Endothelial cell (in vitro differentiated cells): ENCODE measurements at regions not wholly inside any gene's neighbourhood (a gene's known extent, or its start where the extent isn't known, plus 50 kb on each side); places are given as distances from the start of the nearest gene placed in this dataset.

Experiments
- DNase-seq: peaks from one replicate; pipeline ENCODE4 v3.0.0; 2021; ENCODE audit warnings: low spot score
- H3K27ac Mint-ChIP-seq: one replicate; pipeline ENCODE4 v1.8.0; 2021; ENCODE audit warnings: mixed read lengths, inconsistent platforms; ENCODE audit not compliant: unreplicated experiment
- H3K27me3 Mint-ChIP-seq: one replicate; pipeline ENCODE4 v1.8.0; 2021; ENCODE audit warnings: mild to moderate bottlenecking, moderate library complexity, mixed read lengths, inconsistent platforms; ENCODE audit not compliant: unreplicated experiment
- H3K36me3 Mint-ChIP-seq: one replicate; pipeline ENCODE4 v1.8.0; 2021; ENCODE audit warnings: mild to moderate bottlenecking, low read depth, mixed read lengths, inconsistent platforms; ENCODE audit not compliant: unreplicated experiment
- H3K4me1 Mint-ChIP-seq: one replicate; pipeline ENCODE4 v1.8.0; 2021; ENCODE audit warnings: mild to moderate bottlenecking, mixed read lengths, inconsistent platforms; ENCODE audit not compliant: unreplicated experiment
- H3K4me3 Mint-ChIP-seq: one replicate; pipeline ENCODE4 v1.8.0; 2021; ENCODE audit warnings: mild to moderate bottlenecking, mixed read lengths, inconsistent platforms; ENCODE audit not compliant: unreplicated experiment
- H3K9me3 Mint-ChIP-seq: one replicate; pipeline ENCODE4 v1.8.0; 2021; ENCODE audit warnings: mixed read lengths, inconsistent platforms; ENCODE audit not compliant: unreplicated experiment
- TF ChIP-seq, protein P1 (sequence below): fragments of 200-600 bp; sonication (generic); IDR thresholded peaks from one replicate; pipeline ENCODE4 v1.5.0; 2021; ENCODE audit warnings: antibody characterized with exemption; ENCODE audit not compliant: unreplicated experiment

- TF ChIP-seq, protein P1, sequence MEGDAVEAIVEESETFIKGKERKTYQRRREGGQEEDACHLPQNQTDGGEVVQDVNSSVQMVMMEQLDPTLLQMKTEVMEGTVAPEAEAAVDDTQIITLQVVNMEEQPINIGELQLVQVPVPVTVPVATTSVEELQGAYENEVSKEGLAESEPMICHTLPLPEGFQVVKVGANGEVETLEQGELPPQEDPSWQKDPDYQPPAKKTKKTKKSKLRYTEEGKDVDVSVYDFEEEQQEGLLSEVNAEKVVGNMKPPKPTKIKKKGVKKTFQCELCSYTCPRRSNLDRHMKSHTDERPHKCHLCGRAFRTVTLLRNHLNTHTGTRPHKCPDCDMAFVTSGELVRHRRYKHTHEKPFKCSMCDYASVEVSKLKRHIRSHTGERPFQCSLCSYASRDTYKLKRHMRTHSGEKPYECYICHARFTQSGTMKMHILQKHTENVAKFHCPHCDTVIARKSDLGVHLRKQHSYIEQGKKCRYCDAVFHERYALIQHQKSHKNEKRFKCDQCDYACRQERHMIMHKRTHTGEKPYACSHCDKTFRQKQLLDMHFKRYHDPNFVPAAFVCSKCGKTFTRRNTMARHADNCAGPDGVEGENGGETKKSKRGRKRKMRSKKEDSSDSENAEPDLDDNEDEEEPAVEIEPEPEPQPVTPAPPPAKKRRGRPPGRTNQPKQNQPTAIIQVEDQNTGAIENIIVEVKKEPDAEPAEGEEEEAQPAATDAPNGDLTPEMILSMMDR = no peak
- H3K4me3 Mint-ChIP-seq = no peak overlapping the region
- H3K36me3 Mint-ChIP-seq = no peaks in the 10 kb centered on the region
- no peaks in the 10 kb centered on the region for H3K9me3 Mint-ChIP-seq
- H3K4me1 Mint-ChIP-seq = peaks cover 3% of the 10 kb centered on the region
- H3K27ac Mint-ChIP-seq = no peak overlapping the region
- DNase-seq = no peak
- H3K27me3 Mint-ChIP-seq = peaks cover 2% of the 10 kb centered on the region
Measured at GRCh38 chr4:152073351-152074087, 312.7 kb upstream of the GATB start.

DNA sequence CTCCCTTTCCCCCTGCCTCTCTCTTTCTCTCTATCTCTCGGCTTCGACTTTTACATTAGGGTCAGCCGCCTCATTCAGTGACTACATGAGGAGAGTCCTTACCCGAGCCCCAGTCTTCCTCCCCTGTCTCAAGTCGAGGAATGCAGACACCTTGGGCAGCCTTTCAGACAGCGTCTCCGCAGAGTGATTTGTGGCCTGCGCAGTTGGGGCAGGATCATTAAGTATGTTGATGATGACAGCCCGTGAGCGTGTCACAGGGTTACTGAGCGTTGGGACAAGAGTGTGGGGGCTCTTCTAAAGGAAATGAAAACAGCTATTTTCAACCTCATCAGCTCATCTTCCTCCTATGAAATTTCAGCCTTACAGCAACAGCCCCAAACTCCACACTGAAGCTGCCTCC, 312.1 kb upstream of the GATB start:
- Mint-ChIP-seq H3K4me3 (no peak overlapping the region), H3K27me3 (peaks cover 2% of the 10 kb centered on the region), H3K9me3 (no peaks in the 10 kb centered on the region), H3K36me3 (no peaks in the 10 kb centered on the region), H3K27ac (no peak overlapping the region), H3K4me1 (peaks cover 3% of the 10 kb centered on the region)
- TF ChIP-seq, protein P1 = no peak
- no peak for DNase-seq

DNA sequence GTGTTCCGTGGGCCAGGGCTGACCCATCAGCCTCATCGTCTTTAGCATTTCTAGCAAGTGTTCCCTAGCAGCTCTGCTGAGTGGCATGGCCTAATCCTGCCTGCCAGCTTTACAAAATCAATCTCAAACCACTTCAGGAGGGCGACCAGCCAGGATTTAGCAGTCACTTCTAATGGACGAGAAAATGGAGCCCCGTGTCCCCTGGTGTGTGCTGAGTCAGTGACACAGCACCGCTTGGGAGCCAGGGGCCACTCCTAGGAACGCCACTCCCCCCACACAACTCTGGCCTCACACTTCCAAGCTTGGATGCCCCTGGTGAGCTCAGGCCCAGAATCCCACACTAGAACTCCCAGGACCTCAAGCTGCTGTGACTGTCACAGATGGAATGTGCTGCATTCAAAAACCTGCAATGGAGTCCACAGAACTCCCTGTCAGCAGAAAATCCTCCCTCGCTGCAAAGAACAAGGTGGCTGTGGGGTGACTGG, 311.2 kb upstream of the GATB start:
- TF ChIP-seq, protein P1 = no peak
- H3K27me3 Mint-ChIP-seq = peaks cover 2% of the 10 kb centered on the region
- H3K27ac Mint-ChIP-seq = no peak overlapping the region
- no peaks in the 10 kb centered on the region for H3K9me3 Mint-ChIP-seq
- no peaks in the 10 kb centered on the region for H3K36me3 Mint-ChIP-seq
- no peak for DNase-seq
- H3K4me3 Mint-ChIP-seq = no peak overlapping the region
- peaks cover 3% of the 10 kb centered on the region for H3K4me1 Mint-ChIP-seq

- no peak overlapping the region for H3K27ac Mint-ChIP-seq
- H3K4me3 Mint-ChIP-seq = no peak overlapping the region
- no peaks in the 10 kb centered on the region for H3K36me3 Mint-ChIP-seq
- no peak for DNase-seq
- H3K9me3 Mint-ChIP-seq = no peaks in the 10 kb centered on the region
- H3K27me3 Mint-ChIP-seq = peaks cover 2% of the 10 kb centered on the region
- peaks cover 3% of the 10 kb centered on the region for H3K4me1 Mint-ChIP-seq
- TF ChIP-seq, protein P1 = no peak
Measured at GRCh38 chr4:152070854-152071253, 310.0 kb upstream of the GATB start.

DNA sequence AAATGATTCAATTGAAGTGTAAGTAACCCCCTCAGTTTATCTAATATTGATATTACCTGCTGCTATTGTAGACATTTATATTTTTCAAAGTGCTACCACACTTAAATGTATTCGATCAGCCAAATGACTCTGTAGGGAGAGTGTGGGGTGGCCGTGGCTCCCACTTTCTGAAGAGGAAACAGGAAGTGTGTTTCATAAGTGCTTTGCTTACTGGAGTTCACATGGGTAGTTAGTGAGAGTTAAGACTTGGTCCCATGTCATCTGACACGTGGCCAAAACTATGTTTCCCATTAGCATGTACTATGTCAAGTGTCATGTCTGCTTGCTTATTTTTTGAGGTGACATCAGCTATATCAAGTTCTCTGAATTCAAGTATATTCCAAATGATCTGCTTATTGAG, 308.1 kb upstream of the GATB start:
- Mint-ChIP-seq H3K4me1 (no peaks in the 10 kb centered on the region), H3K27me3 (peaks cover 2% of the 10 kb centered on the region), H3K27ac (no peak overlapping the region), H3K9me3 (no peaks in the 10 kb centered on the region), H3K36me3 (no peaks in the 10 kb centered on the region), H3K4me3 (no peak overlapping the region)
- TF ChIP-seq, protein P1 = no peak
- no peak for DNase-seq
